ENCODE measurements at regions not wholly inside any gene's neighbourhood (a gene's known extent, or its start where the extent isn't known, plus 50 kb on each side); places are given as distances from the start of the nearest gene placed in this dataset.

DNA sequence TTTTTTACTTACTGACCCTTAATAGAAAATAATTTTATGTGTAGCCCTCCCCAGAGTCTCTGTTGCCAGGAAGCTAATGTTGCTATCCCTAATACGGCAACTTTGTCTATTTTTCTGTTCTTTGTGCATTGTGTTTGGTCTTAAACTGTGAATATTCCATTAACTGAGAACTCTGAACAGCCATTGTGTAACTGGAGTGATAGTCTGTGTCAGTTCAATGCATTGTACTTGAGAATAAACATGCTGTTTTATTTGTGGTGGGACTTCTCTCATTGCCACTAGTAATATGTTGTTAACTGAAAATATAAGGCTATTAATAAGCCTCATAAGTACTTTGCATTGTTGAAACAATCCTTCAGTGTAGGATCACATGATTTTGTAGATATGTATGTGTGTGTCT is 278.3 kb upstream of the DMRT1 start:
- no peak for TF ChIP-seq YY1 (IDR thresholded peaks at IDR 0.05; ENCODE audit: low read depth)
- no peak for TF ChIP-seq JUND (IDR thresholded peaks at IDR 0.05)
- no peak for TF ChIP-seq GATA2 (CRISPR knock-in tag; IDR thresholded peaks at IDR 0.05)
- TF ChIP-seq, protein P1, sequence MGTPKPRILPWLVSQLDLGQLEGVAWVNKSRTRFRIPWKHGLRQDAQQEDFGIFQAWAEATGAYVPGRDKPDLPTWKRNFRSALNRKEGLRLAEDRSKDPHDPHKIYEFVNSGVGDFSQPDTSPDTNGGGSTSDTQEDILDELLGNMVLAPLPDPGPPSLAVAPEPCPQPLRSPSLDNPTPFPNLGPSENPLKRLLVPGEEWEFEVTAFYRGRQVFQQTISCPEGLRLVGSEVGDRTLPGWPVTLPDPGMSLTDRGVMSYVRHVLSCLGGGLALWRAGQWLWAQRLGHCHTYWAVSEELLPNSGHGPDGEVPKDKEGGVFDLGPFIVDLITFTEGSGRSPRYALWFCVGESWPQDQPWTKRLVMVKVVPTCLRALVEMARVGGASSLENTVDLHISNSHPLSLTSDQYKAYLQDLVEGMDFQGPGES (IDR thresholded peaks at IDR 0.05; ENCODE audit: low read depth, low read length): no peak
- TF ChIP-seq RAD21 (IDR thresholded peaks at IDR 0.05; ENCODE audit: low read length): no peak
- no peak for TF ChIP-seq RCOR1 (IDR thresholded peaks at IDR 0.05; ENCODE audit: low read length)
- TF ChIP-seq POLR2AphosphoS5 (IDR thresholded peaks at IDR 0.05; ENCODE audit: low read depth, low read length): no peak
- TF ChIP-seq PBX3 (IDR thresholded peaks at IDR 0.05): no peak
- TF ChIP-seq RXRA (IDR thresholded peaks at IDR 0.05; ENCODE audit: borderline replicate concordance, low read depth): no peak
- no peak for TF ChIP-seq NFIC (IDR thresholded peaks at IDR 0.05; ENCODE audit: borderline replicate concordance)
- TF ChIP-seq RFX5 (IDR thresholded peaks at IDR 0.05; ENCODE audit: low read length): no peak
- TF ChIP-seq EP300 (IDR thresholded peaks at IDR 0.05; ENCODE audit: borderline replicate concordance in 1 of 2, low read depth in 1 of 2, low read length in 1 of 2): no peak
- no peak for TF ChIP-seq GABPA (IDR thresholded peaks at IDR 0.05; ENCODE audit: low read depth)
- no peak for TF ChIP-seq TCF12 (IDR thresholded peaks at IDR 0.05)
- no peak for TF ChIP-seq SMC3 (IDR thresholded peaks at IDR 0.05; ENCODE audit: low read depth, low read length)
- TF ChIP-seq, protein P2, sequence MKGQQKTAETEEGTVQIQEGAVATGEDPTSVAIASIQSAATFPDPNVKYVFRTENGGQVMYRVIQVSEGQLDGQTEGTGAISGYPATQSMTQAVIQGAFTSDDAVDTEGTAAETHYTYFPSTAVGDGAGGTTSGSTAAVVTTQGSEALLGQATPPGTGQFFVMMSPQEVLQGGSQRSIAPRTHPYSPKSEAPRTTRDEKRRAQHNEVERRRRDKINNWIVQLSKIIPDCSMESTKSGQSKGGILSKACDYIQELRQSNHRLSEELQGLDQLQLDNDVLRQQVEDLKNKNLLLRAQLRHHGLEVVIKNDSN (IDR thresholded peaks at IDR 0.05; ENCODE audit: borderline replicate concordance, low read depth): no peak
- TF ChIP-seq CHD2 (IDR thresholded peaks at IDR 0.05; ENCODE audit: low read length, partially characterized antibody): no peak
- TF ChIP-seq USF2 (IDR thresholded peaks at IDR 0.05; ENCODE audit: borderline replicate concordance, low read depth, low read length): no peak
- no peak for TF ChIP-seq REST (IDR thresholded peaks at IDR 0.05; ENCODE audit: low read depth, low read length)
- Histone ChIP-seq H3F3A (replicated peaks; ENCODE audit: insufficient read depth) (no peaks in the 10 kb centered on the region), H3K36me3 (replicated peaks in 1 of 2; ENCODE audit: control insufficient read depth in 1 of 2, insufficient read depth in 2 of 2, low read length in 1 of 2) (no peaks in the 10 kb centered on the region), H3K9ac (no peak overlapping the region), H3K27ac (ENCODE audit: low read depth in 2 of 2, low read length in 1 of 2) (no peak overlapping the region), H3K9me2 (no peaks in the 10 kb centered on the region), H3K4me1 (ENCODE audit: control insufficient read depth in 1 of 2, insufficient read depth in 2 of 2, low read depth in 1 of 2, low read length in 1 of 2) (no peaks in the 10 kb centered on the region), H3K4me3 (ENCODE audit: low read depth in 2 of 2, low read length in 1 of 2) (no peak overlapping the region), H3K9me3 (no peaks in the 10 kb centered on the region), H3K4me2 (no peak overlapping the region), H4K20me1 (ENCODE audit: insufficient read depth) (no peaks in the 10 kb centered on the region), H3K79me2 (ENCODE audit: insufficient read depth) (no peaks in the 10 kb centered on the region), H3K27me3 (ENCODE audit: insufficient read depth) (peaks cover 17% of the 10 kb centered on the region; the same call in 1 of the 2 replicates), H2AFZ (ENCODE audit: low read depth) (no peak overlapping the region)
- DNase-seq: no peak
- 4% methylated on average over 1 of the region's 1 CpG for WGBS (ENCODE audit: low lambda C conversion rate)
- POLR2A ChIA-PET: no interaction called here
- CTCF ChIA-PET: no interaction called here

Measured in SK-N-SH (cell line).